Activated T-helper 1 cell treated with anti-CD3 and anti-CD28 coated beads, Interleukin-12 subunit alpha, Interleukin-12 subunit beta, Interleukin-2, Interleukin-4 antibody, amounts not matched to agents 30 ng/mL and 10 ng/mL and 1 ng/mL, durations not matched to agents 14 hours and 24 hours and 36 hours (primary cell): ENCODE measurements at regions not wholly inside any gene's neighbourhood (a gene's known extent, or its start where the extent isn't known, plus 50 kb on each side); places are given as distances from the start of the nearest gene placed in this dataset.

Experiments
- DNase-seq: peaks from one replicate; pipeline ENCODE4 v3.0.0; 2021; ENCODE audit warnings: low spot score
- H3K27ac Mint-ChIP-seq: one replicate; pipeline ENCODE4 v1.8.0; 2021; ENCODE audit warnings: mild to moderate bottlenecking, mixed read lengths
- H3K27me3 Mint-ChIP-seq: one replicate; pipeline ENCODE4 v1.8.0; 2022; ENCODE audit warnings: mild to moderate bottlenecking, moderate library complexity, mixed read lengths; ENCODE audit not compliant: insufficient read depth
- H3K36me3 Mint-ChIP-seq: one replicate; pipeline ENCODE4 v1.8.0; 2021; ENCODE audit warnings: low read depth, mixed read lengths
- H3K4me1 Mint-ChIP-seq: one replicate; pipeline ENCODE4 v1.8.0; 2021; ENCODE audit warnings: low read depth, mixed read lengths
- H3K4me3 Mint-ChIP-seq: one replicate; pipeline ENCODE4 v1.8.0; 2021; ENCODE audit warnings: mild to moderate bottlenecking, moderate library complexity, mixed read lengths
- H3K9me3 Mint-ChIP-seq: one replicate; pipeline ENCODE4 v1.8.0; 2021; ENCODE audit warnings: mixed read lengths
- intact Hi-C: fragments of 100-400 bp; cut with micrococcal nuclease; formaldehyde crosslinking; loops from one replicate; pipeline ENCODE4 v1.15.1; 2024

- DNase-seq: no peak
- Mint-ChIP-seq H3K4me1 (peaks cover 40% of the 10 kb centered on the region), H3K4me3 (no peak overlapping the region), H3K9me3 (peaks cover 6% of the 10 kb centered on the region), H3K27me3 (peaks cover 18% of the 10 kb centered on the region), H3K27ac (no peak overlapping the region), H3K36me3 (peaks cover 5% of the 10 kb centered on the region)
- intact Hi-C loops: no loop called here
These were observed 128.3 kb upstream of the FRY start for GRCh38 chr13:31903111-31903815.

- intact Hi-C loops: no loop called here
- Mint-ChIP-seq H3K4me1 (peaks cover 43% of the 10 kb centered on the region), H3K27me3 (peaks cover 18% of the 10 kb centered on the region), H3K27ac (no peak overlapping the region), H3K4me3 (no peak overlapping the region), H3K9me3 (peaks cover 6% of the 10 kb centered on the region), H3K36me3 (peaks cover 5% of the 10 kb centered on the region)
- DNase-seq: no peak
These were observed 126.4 kb upstream of the FRY start for GRCh38 chr13:31904941-31905824.

- Mint-ChIP-seq H3K9me3 (peaks cover 2% of the 10 kb centered on the region), H3K4me3 (no peak overlapping the region), H3K27ac (no peak overlapping the region), H3K36me3 (peaks cover 1% of the 10 kb centered on the region), H3K27me3 (peaks cover 16% of the 10 kb centered on the region), H3K4me1 (peaks cover 43% of the 10 kb centered on the region)
- DNase-seq: no peak
- intact Hi-C loops: no loop called here
These were observed 125.6 kb upstream of the FRY start for GRCh38 chr13:31905961-31906360.

GRCh38 chr13:31908696-31909411 lies 122.7 kb upstream of the FRY start:
- intact Hi-C loops: no loop called here

GRCh38 chr13:31909864-31910551 lies 121.6 kb upstream of the FRY start:
- Mint-ChIP-seq H3K27ac (no peak overlapping the region), H3K4me1 (peaks cover 27% of the 10 kb centered on the region), H3K4me3 (no peak overlapping the region), H3K9me3 (no peaks in the 10 kb centered on the region), H3K36me3 (no peaks in the 10 kb centered on the region), H3K27me3 (peaks cover 15% of the 10 kb centered on the region)
- peak; percentile 38 for DNase-seq
- intact Hi-C loops: loop anchor here (1.0 to 10.0 kb wide), 6 partner anchors 20 to 672 kb away; partner anchors contain the start of gene FRY

More at GRCh38 chr13:31908696-31909411, 122.7 kb upstream of the FRY start:
- Mint-ChIP-seq H3K4me1 (peaks cover 36% of the 10 kb centered on the region), H3K27me3 (peaks cover 15% of the 10 kb centered on the region), H3K36me3 (no peaks in the 10 kb centered on the region), H3K27ac (no peak overlapping the region), H3K9me3 (no peaks in the 10 kb centered on the region), H3K4me3 (no peak overlapping the region)
- DNase-seq: no peak

GRCh38 chr13:31910633-31911032 lies 120.9 kb upstream of the FRY start:
- H3K4me3 Mint-ChIP-seq: no peak overlapping the region
- H3K9me3 Mint-ChIP-seq: no peaks in the 10 kb centered on the region
- peaks cover 25% of the 10 kb centered on the region for H3K4me1 Mint-ChIP-seq
- no peak overlapping the region for H3K27ac Mint-ChIP-seq
- intact Hi-C loops: loop anchor here (1.0 to 10.0 kb wide), 6 partner anchors 20 to 672 kb away; partner anchors contain the start of gene FRY
- H3K36me3 Mint-ChIP-seq: no peaks in the 10 kb centered on the region
- H3K27me3 Mint-ChIP-seq: peaks cover 13% of the 10 kb centered on the region
- no peak for DNase-seq

GRCh38 chr13:31912647-31913401 lies 118.8 kb upstream of the FRY start:
- no peak overlapping the region for H3K4me3 Mint-ChIP-seq
- H3K27me3 Mint-ChIP-seq: peaks cover 10% of the 10 kb centered on the region
- H3K27ac Mint-ChIP-seq: no peak overlapping the region
- intact Hi-C loops: loop anchor here (5.0 to 10.0 kb wide), 2 partner anchors 532 to 669 kb away; no protein-coding TSS in a partner anchor
- no peaks in the 10 kb centered on the region for H3K9me3 Mint-ChIP-seq
- DNase-seq: no peak
- H3K36me3 Mint-ChIP-seq: no peaks in the 10 kb centered on the region
- peaks cover 25% of the 10 kb centered on the region for H3K4me1 Mint-ChIP-seq

- intact Hi-C loops: loop anchor here (5.0 to 10.0 kb wide), 2 partner anchors 531 to 669 kb away; no protein-coding TSS in a partner anchor
- Mint-ChIP-seq H3K4me1 (peaks cover 23% of the 10 kb centered on the region), H3K4me3 (no peak overlapping the region), H3K27me3 (peaks cover 9% of the 10 kb centered on the region), H3K27ac (no peak overlapping the region), H3K9me3 (no peaks in the 10 kb centered on the region), H3K36me3 (no peaks in the 10 kb centered on the region)
- DNase-seq: no peak
These were observed 118.1 kb upstream of the FRY start for GRCh38 chr13:31913459-31913858.

GRCh38 chr13:31914843-31915242 lies 116.7 kb upstream of the FRY start:
- Mint-ChIP-seq H3K36me3 (no peaks in the 10 kb centered on the region), H3K4me3 (no peak overlapping the region), H3K9me3 (no peaks in the 10 kb centered on the region), H3K27ac (no peak overlapping the region), H3K27me3 (peaks cover 9% of the 10 kb centered on the region), H3K4me1 (peaks cover 19% of the 10 kb centered on the region)
- no peak for DNase-seq
- intact Hi-C loops: loop anchor here (5.0 to 10.0 kb wide), 2 partner anchors 530 to 667 kb away; no protein-coding TSS in a partner anchor

- no peak for DNase-seq
- Mint-ChIP-seq H3K36me3 (no peaks in the 10 kb centered on the region), H3K27me3 (peaks cover 4% of the 10 kb centered on the region), H3K4me1 (peaks cover 22% of the 10 kb centered on the region), H3K9me3 (no peaks in the 10 kb centered on the region), H3K27ac (no peak overlapping the region), H3K4me3 (no peak overlapping the region)
- intact Hi-C loops: loop anchor here (10.0 kb wide), 1 partner anchor 526 kb away; no protein-coding TSS in a partner anchor
These were observed 112.9 kb upstream of the FRY start for GRCh38 chr13:31918707-31919106.

GRCh38 chr13:31919241-31919640 lies 112.3 kb upstream of the FRY start:
- intact Hi-C loops: loop anchor here (10.0 kb wide), 1 partner anchor 526 kb away; no protein-coding TSS in a partner anchor
- H3K4me1 Mint-ChIP-seq: peaks cover 20% of the 10 kb centered on the region
- no peak overlapping the region for H3K4me3 Mint-ChIP-seq
- no peaks in the 10 kb centered on the region for H3K36me3 Mint-ChIP-seq
- no peak for DNase-seq
- no peaks in the 10 kb centered on the region for H3K9me3 Mint-ChIP-seq
- H3K27me3 Mint-ChIP-seq: peaks cover 4% of the 10 kb centered on the region
- H3K27ac Mint-ChIP-seq: no peak overlapping the region
